Activated CD8-positive, alpha-beta T cell treated with anti-CD3 and anti-CD28 coated beads for 36 hours (primary cell): ENCODE measurements at regions not wholly inside any gene's neighbourhood (a gene's known extent, or its start where the extent isn't known, plus 50 kb on each side); places are given as distances from the start of the nearest gene placed in this dataset.

Experiments
- ATAC-seq: fragments of 200-7000 bp; cut with Tn5 transposase; one replicate; pipeline ENCODE4 v1.10.0; 2021; ENCODE audit warnings: mild to moderate bottlenecking, moderate library complexity
- CTCF ChIA-PET: fragments of 350-600 bp; sonication (Branson Sonifier 250); formaldehyde crosslinking; loops from one replicate; lab custom pipeline; 2021; ENCODE audit warnings: antibody characterized with exemption; lab: Charles Lee
- POLR2A ChIA-PET: fragments of 350-600 bp; sonication (Branson Sonifier 250); formaldehyde crosslinking; loops from one replicate; lab custom pipeline; 2021; ENCODE audit warnings: antibody characterized with exemption; lab: Charles Lee
- DNase-seq: peaks from one replicate; pipeline ENCODE4 v3.0.0-alpha.2; 2020
- H3K27ac Mint-ChIP-seq: one replicate; pipeline ENCODE4 v1.8.0; 2021; ENCODE audit warnings: mild to moderate bottlenecking, mixed read lengths
- H3K27me3 Mint-ChIP-seq: one replicate; pipeline ENCODE4 v1.8.0; 2021; ENCODE audit warnings: mixed read lengths
- H3K36me3 Mint-ChIP-seq: one replicate; pipeline ENCODE4 v1.8.0; 2021; ENCODE audit warnings: low read depth, mixed read lengths
- H3K4me1 Mint-ChIP-seq: one replicate; pipeline ENCODE4 v1.8.0; 2021; ENCODE audit warnings: low read depth, mixed read lengths
- H3K4me3 Mint-ChIP-seq: one replicate; pipeline ENCODE4 v1.8.0; 2021; ENCODE audit warnings: mild to moderate bottlenecking, moderate library complexity, mixed read lengths
- H3K9me3 Mint-ChIP-seq: one replicate; pipeline ENCODE4 v1.8.0; 2021; ENCODE audit warnings: mixed read lengths
- intact Hi-C: fragments of 100-400 bp; cut with micrococcal nuclease; formaldehyde crosslinking; loops from one replicate; pipeline ENCODE4 v1.10.0; 2022
- TF ChIP-seq, protein P1 (sequence below): fragments of 200-600 bp; IDR thresholded peaks from one replicate; pipeline ENCODE4 v1.8.0; 2022; ENCODE audit warnings: antibody characterized with exemption, mild to moderate bottlenecking

DNA sequence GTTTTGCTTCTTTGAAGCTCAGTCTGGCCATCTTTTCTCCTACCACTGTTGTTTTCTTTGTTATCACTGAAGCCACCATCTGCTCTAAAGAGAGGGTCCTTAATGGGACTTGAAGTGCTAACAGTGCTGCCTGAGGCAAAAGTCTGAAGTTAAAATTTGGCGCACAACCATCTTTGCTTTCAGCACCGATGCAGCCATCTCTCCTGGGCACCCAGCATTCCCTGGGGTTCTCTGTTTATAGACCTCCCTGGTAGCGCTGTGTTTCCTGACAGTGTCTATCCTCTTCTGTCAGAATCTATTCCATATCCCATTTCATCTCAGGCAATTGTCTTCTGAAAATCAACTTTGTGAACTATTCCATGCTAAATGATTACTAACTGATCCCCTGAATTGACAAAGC, 491.5 kb upstream of the MPDZ start:
- no peak overlapping the region for H3K27ac Mint-ChIP-seq
- DNase-seq (no peak), ATAC-seq (no peak)
- H3K9me3 Mint-ChIP-seq = no peaks in the 10 kb centered on the region
- no peak overlapping the region for H3K4me3 Mint-ChIP-seq
- TF ChIP-seq, protein P1, sequence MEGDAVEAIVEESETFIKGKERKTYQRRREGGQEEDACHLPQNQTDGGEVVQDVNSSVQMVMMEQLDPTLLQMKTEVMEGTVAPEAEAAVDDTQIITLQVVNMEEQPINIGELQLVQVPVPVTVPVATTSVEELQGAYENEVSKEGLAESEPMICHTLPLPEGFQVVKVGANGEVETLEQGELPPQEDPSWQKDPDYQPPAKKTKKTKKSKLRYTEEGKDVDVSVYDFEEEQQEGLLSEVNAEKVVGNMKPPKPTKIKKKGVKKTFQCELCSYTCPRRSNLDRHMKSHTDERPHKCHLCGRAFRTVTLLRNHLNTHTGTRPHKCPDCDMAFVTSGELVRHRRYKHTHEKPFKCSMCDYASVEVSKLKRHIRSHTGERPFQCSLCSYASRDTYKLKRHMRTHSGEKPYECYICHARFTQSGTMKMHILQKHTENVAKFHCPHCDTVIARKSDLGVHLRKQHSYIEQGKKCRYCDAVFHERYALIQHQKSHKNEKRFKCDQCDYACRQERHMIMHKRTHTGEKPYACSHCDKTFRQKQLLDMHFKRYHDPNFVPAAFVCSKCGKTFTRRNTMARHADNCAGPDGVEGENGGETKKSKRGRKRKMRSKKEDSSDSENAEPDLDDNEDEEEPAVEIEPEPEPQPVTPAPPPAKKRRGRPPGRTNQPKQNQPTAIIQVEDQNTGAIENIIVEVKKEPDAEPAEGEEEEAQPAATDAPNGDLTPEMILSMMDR = no peak
- H3K36me3 Mint-ChIP-seq = no peaks in the 10 kb centered on the region
- POLR2A ChIA-PET = interaction anchor here (0.7 kb wide), 1 partner anchor 1139 kb away, joined by 3 read pairs; the partner anchor contains the start of gene FREM1
- CTCF ChIA-PET = no interaction called here
- intact Hi-C loops = no loop called here
- H3K27me3 Mint-ChIP-seq = no peaks in the 10 kb centered on the region
- H3K4me1 Mint-ChIP-seq = no peaks in the 10 kb centered on the region

DNA sequence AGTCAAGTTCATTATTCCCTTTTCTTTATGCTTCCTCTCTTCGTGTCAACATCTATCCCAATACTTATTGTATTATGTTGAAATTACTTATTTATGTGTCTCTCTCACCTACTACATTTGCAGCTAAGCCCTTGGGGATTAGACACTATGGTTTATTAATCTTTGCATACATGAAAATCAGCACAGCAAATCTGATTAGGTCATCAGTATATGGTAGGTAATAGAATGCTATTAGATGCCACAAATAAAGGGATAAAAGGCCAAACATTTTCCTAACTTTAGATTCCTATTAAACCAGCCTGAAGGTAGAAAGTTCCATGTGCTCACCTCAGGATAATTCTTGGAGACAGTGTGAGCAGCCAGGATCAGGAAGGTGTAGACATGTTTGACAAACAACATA, 490.1 kb upstream of the MPDZ start:
- CTCF ChIA-PET = no interaction called here
- POLR2A ChIA-PET = no interaction called here
- ATAC-seq (no peak), DNase-seq (no peak)
- no peaks in the 10 kb centered on the region for H3K36me3 Mint-ChIP-seq
- H3K27me3 Mint-ChIP-seq = no peaks in the 10 kb centered on the region
- H3K9me3 Mint-ChIP-seq = no peaks in the 10 kb centered on the region
- intact Hi-C loops = no loop called here
- TF ChIP-seq, protein P1 = no peak
- no peak overlapping the region for H3K27ac Mint-ChIP-seq
- H3K4me3 Mint-ChIP-seq = no peak overlapping the region
- no peaks in the 10 kb centered on the region for H3K4me1 Mint-ChIP-seq

- ChIA-PET CTCF (no interaction called here), POLR2A (no interaction called here)
- Mint-ChIP-seq H3K27me3 (no peaks in the 10 kb centered on the region), H3K36me3 (no peaks in the 10 kb centered on the region), H3K27ac (no peak overlapping the region), H3K9me3 (no peaks in the 10 kb centered on the region), H3K4me3 (no peak overlapping the region), H3K4me1 (no peaks in the 10 kb centered on the region)
- DNase-seq (no peak), ATAC-seq (no peak)
- TF ChIP-seq, protein P1 = no peak
- intact Hi-C loops = no loop called here
These were observed 489.5 kb upstream of the MPDZ start for GRCh38 chr9:13769006-13769405.

- POLR2A ChIA-PET = no interaction called here
- no peak overlapping the region for H3K4me3 Mint-ChIP-seq
- ATAC-seq (no peak), DNase-seq (no peak)
- CTCF ChIA-PET = no interaction called here
- H3K9me3 Mint-ChIP-seq = no peaks in the 10 kb centered on the region
- no peaks in the 10 kb centered on the region for H3K4me1 Mint-ChIP-seq
- H3K27me3 Mint-ChIP-seq = no peaks in the 10 kb centered on the region
- TF ChIP-seq, protein P1 = no peak
- intact Hi-C loops = no loop called here
- H3K27ac Mint-ChIP-seq = no peak overlapping the region
- H3K36me3 Mint-ChIP-seq = no peaks in the 10 kb centered on the region
These were observed 482.7 kb upstream of the MPDZ start for GRCh38 chr9:13762209-13762608.

DNA sequence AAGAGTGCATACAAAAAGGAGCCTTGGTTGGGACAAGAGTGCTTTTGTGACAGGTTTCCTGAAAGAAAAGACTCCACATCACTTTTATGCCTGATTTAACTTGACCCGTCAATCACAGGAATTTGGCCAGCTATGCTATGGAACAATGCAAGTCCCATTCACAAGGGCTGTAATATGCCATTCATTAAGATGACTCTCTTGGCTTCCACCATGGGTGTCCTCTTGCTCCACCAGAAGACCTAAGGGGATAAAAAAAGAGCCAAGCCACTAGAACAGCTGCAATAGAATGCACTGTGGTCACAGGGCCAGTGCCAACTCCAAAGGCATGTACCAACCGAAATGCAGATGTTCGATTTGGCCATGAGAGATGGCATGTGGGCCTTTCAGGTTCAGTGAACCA, 480.1 kb upstream of the MPDZ start:
- no peak for DNase-seq
- no peaks in the 10 kb centered on the region for H3K9me3 Mint-ChIP-seq
- H3K4me3 Mint-ChIP-seq = no peak overlapping the region
- ChIA-PET POLR2A (no interaction called here), CTCF (interaction anchor here (1.5 kb wide), 1 partner anchor 8 kb away, joined by 4 read pairs; no protein-coding TSS in a partner anchor)
- TF ChIP-seq, protein P1 = no peak
- H3K27ac Mint-ChIP-seq = no peak overlapping the region
- ATAC-seq = no peak
- H3K4me1 Mint-ChIP-seq = no peaks in the 10 kb centered on the region
- intact Hi-C loops = no loop called here
- H3K36me3 Mint-ChIP-seq = no peaks in the 10 kb centered on the region
- no peaks in the 10 kb centered on the region for H3K27me3 Mint-ChIP-seq
